Activated naive CD4-positive, alpha-beta T cell treated with anti-CD3 and anti-CD28 coated beads, Interleukin-2, amount 50 U/mL, for 24 hours (primary cell): ENCODE measurements at regions not wholly inside any gene's neighbourhood (a gene's known extent, or its start where the extent isn't known, plus 50 kb on each side); places are given as distances from the start of the nearest gene placed in this dataset.

ENCODE experiments used
- H3K27ac Mint-ChIP-seq: one replicate; pipeline ENCODE4 v1.8.0; 2021; ENCODE audit warnings: mild to moderate bottlenecking, mixed read lengths
- H3K27me3 Mint-ChIP-seq: one replicate; pipeline ENCODE4 v1.8.0; 2021; ENCODE audit warnings: mixed read lengths
- H3K36me3 Mint-ChIP-seq: one replicate; pipeline ENCODE4 v1.8.0; 2021; ENCODE audit warnings: mixed read lengths
- H3K4me1 Mint-ChIP-seq: one replicate; pipeline ENCODE4 v1.8.0; 2021; ENCODE audit warnings: mixed read lengths
- H3K4me3 Mint-ChIP-seq: one replicate; pipeline ENCODE4 v1.8.0; 2021; ENCODE audit warnings: mild to moderate bottlenecking, mixed read lengths
- H3K9me3 Mint-ChIP-seq: one replicate; pipeline ENCODE4 v1.8.0; 2021; ENCODE audit warnings: mixed read lengths

- H3K27ac Mint-ChIP-seq = no peak overlapping the region
- no peaks in the 10 kb centered on the region for H3K36me3 Mint-ChIP-seq
- H3K27me3 Mint-ChIP-seq = no peaks in the 10 kb centered on the region
- H3K4me1 Mint-ChIP-seq = no peaks in the 10 kb centered on the region
- peaks cover 16% of the 10 kb centered on the region for H3K9me3 Mint-ChIP-seq
- H3K4me3 Mint-ChIP-seq = no peak overlapping the region
These were observed 773.4 kb upstream of the SLITRK1 start for GRCh38 chr13:84655677-84656076.

- peaks cover 16% of the 10 kb centered on the region for H3K9me3 Mint-ChIP-seq
- no peak overlapping the region for H3K4me3 Mint-ChIP-seq
- H3K27me3 Mint-ChIP-seq = no peaks in the 10 kb centered on the region
- no peaks in the 10 kb centered on the region for H3K36me3 Mint-ChIP-seq
- H3K4me1 Mint-ChIP-seq = no peaks in the 10 kb centered on the region
- H3K27ac Mint-ChIP-seq = no peak overlapping the region
These were observed 772.5 kb upstream of the SLITRK1 start for GRCh38 chr13:84654654-84655275.

DNA sequence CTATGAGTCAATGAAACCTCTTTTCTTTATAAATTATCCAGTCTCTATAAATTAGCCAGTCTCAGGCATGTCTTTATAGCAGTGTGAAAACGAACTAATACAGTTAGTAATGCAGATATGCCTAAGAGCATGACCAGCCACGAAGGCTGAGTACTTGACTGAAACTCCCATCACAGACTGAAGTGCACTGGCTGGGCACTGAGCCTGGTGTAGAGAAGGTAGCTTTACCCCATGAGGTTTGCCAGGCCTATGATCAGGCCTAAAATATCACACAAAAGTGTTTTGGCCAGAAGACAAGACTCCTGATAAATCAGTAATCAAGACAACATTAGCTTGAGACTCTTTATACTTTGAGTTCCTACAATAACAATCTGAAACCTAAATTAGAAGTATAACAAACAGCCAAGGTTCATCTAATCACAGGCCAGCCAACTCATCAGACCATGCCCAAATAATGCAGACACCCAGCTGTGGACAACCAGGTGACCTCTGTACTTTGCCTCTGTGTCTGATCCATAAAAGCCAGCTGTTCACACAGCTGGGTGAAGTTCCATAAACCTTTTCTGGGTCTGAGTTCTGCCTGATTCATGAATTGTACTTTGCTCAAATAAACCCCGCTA is 771.8 kb upstream of the SLITRK1 start:
- Mint-ChIP-seq H3K4me3 (no peak overlapping the region), H3K27me3 (no peaks in the 10 kb centered on the region), H3K4me1 (no peaks in the 10 kb centered on the region), H3K36me3 (no peaks in the 10 kb centered on the region), H3K27ac (no peak overlapping the region), H3K9me3 (peaks cover 16% of the 10 kb centered on the region)

DNA sequence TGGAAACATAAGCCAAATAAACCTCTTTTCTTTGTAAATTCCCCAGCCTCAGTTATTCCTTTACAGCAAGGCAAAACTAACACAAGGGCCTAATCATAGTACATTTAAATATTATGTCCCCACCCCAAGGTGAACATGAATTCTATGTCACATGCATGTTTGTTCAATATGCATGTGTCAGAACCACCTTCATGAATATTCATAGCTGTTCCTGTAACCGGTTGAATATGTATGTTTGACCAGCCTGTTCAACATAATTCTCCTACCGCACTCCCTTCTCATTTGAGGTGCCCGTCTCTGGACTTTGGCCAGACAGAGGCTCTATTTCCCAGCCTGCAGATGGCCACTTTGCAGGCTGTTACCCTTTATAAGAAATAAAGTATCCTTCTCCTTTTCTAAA is 769.4 kb upstream of the SLITRK1 start:
- Mint-ChIP-seq H3K36me3 (no peaks in the 10 kb centered on the region), H3K9me3 (peaks cover 16% of the 10 kb centered on the region), H3K27me3 (no peaks in the 10 kb centered on the region), H3K4me3 (no peak overlapping the region), H3K4me1 (no peaks in the 10 kb centered on the region), H3K27ac (no peak overlapping the region)

DNA sequence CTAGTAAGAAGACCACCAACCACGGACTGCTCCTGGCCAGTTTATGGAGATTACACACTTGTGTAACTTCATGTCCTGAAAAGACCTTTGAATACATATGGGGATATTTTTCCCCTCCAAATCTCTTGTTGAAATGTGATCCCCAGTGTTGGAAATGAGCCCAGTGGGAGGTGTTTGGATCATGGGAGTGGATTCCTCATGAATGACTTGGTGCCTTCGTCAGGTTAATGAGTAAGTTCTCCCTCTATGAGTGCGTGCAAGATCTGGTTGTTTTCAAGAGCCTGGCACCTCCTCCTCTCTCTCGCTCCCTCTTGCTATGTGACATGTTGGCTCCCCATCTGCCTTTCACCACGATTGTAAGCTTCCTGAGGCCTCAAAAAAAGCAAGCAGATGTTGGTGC is 769.0 kb upstream of the SLITRK1 start:
- Mint-ChIP-seq H3K27me3 (no peaks in the 10 kb centered on the region), H3K4me1 (no peaks in the 10 kb centered on the region), H3K36me3 (no peaks in the 10 kb centered on the region), H3K9me3 (peaks cover 14% of the 10 kb centered on the region), H3K27ac (no peak overlapping the region), H3K4me3 (no peak overlapping the region)

DNA sequence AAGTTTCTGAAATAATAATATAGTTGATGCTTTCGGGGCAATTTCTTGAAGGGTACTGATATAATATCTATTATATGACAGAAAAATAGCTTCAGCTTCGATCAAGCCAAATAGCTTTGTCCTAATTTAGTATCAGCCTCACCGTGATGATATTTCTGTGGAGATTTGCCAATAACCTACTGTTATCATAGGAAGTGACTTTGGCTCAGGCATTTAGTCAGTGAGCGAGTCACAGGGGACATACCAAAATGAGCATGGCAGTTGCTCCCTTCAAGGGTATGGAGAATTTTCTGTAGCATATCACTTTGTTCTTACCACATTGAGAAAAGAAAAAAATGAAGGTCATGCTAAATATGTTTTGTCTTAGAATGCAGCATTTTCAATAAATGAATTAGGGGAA is 767.6 kb upstream of the SLITRK1 start:
- Mint-ChIP-seq H3K27ac (no peak overlapping the region), H3K4me3 (no peak overlapping the region), H3K36me3 (no peaks in the 10 kb centered on the region), H3K27me3 (no peaks in the 10 kb centered on the region), H3K4me1 (no peaks in the 10 kb centered on the region), H3K9me3 (peaks cover 10% of the 10 kb centered on the region)

DNA sequence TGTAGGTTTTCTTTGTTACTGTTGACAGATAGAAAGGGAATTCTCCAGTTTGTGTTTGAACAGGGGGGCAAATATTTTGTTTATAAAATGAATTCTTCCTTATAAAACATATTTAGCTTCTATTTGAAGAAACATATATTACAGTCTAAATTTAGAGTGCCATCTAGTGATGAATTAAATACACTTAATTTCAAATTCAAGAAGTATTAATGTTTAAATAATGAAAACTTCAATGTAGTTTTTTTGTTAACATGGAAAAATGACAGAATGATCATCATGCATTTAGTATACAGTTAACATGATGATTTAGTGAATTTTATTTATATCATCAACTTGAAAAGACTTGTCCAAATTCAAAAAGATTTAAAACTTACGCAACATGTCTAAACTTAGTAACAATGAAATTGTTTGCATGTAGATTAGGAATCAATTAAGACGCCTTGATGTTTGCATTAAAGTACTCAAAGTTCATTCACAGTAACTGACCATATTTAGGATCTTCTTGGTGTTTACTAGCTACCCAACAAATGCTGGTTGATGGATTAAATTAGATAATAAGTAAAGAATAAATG is 765.9 kb upstream of the SLITRK1 start:
- H3K27ac Mint-ChIP-seq = no peak overlapping the region
- no peak overlapping the region for H3K4me3 Mint-ChIP-seq
- peaks cover 10% of the 10 kb centered on the region for H3K9me3 Mint-ChIP-seq
- H3K4me1 Mint-ChIP-seq = no peaks in the 10 kb centered on the region
- H3K36me3 Mint-ChIP-seq = no peaks in the 10 kb centered on the region
- no peaks in the 10 kb centered on the region for H3K27me3 Mint-ChIP-seq

- no peaks in the 10 kb centered on the region for H3K27me3 Mint-ChIP-seq
- H3K27ac Mint-ChIP-seq = no peak overlapping the region
- H3K4me3 Mint-ChIP-seq = no peak overlapping the region
- H3K9me3 Mint-ChIP-seq = peaks cover 5% of the 10 kb centered on the region
- H3K4me1 Mint-ChIP-seq = no peaks in the 10 kb centered on the region
- H3K36me3 Mint-ChIP-seq = no peaks in the 10 kb centered on the region
These were observed 764.7 kb upstream of the SLITRK1 start for GRCh38 chr13:84646957-84647356.

DNA sequence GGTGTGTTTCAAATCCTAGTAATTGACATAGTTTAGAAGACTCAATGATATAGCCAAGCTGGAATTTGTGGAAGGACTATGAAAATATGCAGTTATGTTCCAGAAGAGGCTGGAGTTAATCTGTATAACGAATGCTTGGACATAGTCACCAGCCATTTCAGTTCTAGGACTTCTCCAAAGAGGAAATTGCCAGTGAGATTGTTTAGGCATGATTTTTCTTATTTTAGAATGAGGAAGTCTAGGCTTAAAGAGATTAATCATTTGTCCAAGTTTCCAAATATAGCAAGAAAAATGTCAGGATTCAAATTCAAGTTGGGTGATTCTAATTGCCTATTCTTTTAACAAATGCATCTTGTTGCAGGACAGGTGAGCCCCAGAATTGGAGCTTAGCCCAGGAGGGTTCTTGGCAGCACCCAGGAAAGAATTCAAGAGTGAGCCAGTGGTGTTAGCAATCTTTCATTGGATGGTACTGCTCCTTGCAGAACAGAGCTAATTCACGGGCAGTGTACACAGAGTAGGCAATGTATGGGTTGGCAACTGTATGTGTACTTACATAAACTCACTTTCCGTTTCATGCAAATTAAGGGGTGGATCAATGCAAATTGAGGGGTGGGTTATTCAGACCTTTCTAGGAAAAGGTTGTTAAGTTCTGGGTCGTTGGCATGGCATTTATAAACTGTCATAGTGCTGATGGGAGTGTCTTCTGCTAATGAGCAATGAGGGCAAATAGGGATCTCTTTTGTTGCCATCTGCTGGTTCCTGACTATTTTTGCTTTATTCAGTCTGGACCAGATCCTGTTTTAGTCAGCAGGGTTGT is 763.1 kb upstream of the SLITRK1 start:
- Mint-ChIP-seq H3K9me3 (no peaks in the 10 kb centered on the region), H3K27ac (no peak overlapping the region), H3K27me3 (no peaks in the 10 kb centered on the region), H3K4me3 (no peak overlapping the region), H3K4me1 (no peaks in the 10 kb centered on the region), H3K36me3 (no peaks in the 10 kb centered on the region)

- no peak overlapping the region for H3K27ac Mint-ChIP-seq
- no peak overlapping the region for H3K4me3 Mint-ChIP-seq
- H3K9me3 Mint-ChIP-seq = peaks cover 11% of the 10 kb centered on the region
- no peaks in the 10 kb centered on the region for H3K27me3 Mint-ChIP-seq
- H3K4me1 Mint-ChIP-seq = no peaks in the 10 kb centered on the region
- no peaks in the 10 kb centered on the region for H3K36me3 Mint-ChIP-seq
These were observed 759.2 kb upstream of the SLITRK1 start for GRCh38 chr13:84641491-84641890.

GRCh38 chr13:84640691-84641090 is 758.4 kb upstream of the SLITRK1 start:
- H3K4me3 Mint-ChIP-seq = no peak overlapping the region
- H3K9me3 Mint-ChIP-seq = peaks cover 11% of the 10 kb centered on the region
- H3K4me1 Mint-ChIP-seq = no peaks in the 10 kb centered on the region
- no peak overlapping the region for H3K27ac Mint-ChIP-seq
- no peaks in the 10 kb centered on the region for H3K36me3 Mint-ChIP-seq
- H3K27me3 Mint-ChIP-seq = no peaks in the 10 kb centered on the region

GRCh38 chr13:84630476-84630875 is 748.2 kb upstream of the SLITRK1 start:
- no peaks in the 10 kb centered on the region for H3K4me1 Mint-ChIP-seq
- no peaks in the 10 kb centered on the region for H3K27me3 Mint-ChIP-seq

GRCh38 chr13:84616864-84617263 is 734.6 kb upstream of the SLITRK1 start:
- Mint-ChIP-seq H3K9me3 (peaks cover 9% of the 10 kb centered on the region), H3K27me3 (no peaks in the 10 kb centered on the region), H3K36me3 (no peaks in the 10 kb centered on the region), H3K27ac (no peak overlapping the region), H3K4me1 (no peaks in the 10 kb centered on the region), H3K4me3 (no peak overlapping the region)

More at GRCh38 chr13:84630476-84630875, 748.2 kb upstream of the SLITRK1 start:
- no peaks in the 10 kb centered on the region for H3K9me3 Mint-ChIP-seq
- H3K27ac Mint-ChIP-seq = no peak overlapping the region
- no peak overlapping the region for H3K4me3 Mint-ChIP-seq
- no peaks in the 10 kb centered on the region for H3K36me3 Mint-ChIP-seq

GRCh38 chr13:84609716-84610115 is 727.4 kb upstream of the SLITRK1 start:
- Mint-ChIP-seq H3K36me3 (no peaks in the 10 kb centered on the region), H3K4me3 (no peak overlapping the region), H3K27ac (no peak overlapping the region), H3K4me1 (no peaks in the 10 kb centered on the region), H3K27me3 (no peaks in the 10 kb centered on the region), H3K9me3 (peaks cover 9% of the 10 kb centered on the region)

DNA sequence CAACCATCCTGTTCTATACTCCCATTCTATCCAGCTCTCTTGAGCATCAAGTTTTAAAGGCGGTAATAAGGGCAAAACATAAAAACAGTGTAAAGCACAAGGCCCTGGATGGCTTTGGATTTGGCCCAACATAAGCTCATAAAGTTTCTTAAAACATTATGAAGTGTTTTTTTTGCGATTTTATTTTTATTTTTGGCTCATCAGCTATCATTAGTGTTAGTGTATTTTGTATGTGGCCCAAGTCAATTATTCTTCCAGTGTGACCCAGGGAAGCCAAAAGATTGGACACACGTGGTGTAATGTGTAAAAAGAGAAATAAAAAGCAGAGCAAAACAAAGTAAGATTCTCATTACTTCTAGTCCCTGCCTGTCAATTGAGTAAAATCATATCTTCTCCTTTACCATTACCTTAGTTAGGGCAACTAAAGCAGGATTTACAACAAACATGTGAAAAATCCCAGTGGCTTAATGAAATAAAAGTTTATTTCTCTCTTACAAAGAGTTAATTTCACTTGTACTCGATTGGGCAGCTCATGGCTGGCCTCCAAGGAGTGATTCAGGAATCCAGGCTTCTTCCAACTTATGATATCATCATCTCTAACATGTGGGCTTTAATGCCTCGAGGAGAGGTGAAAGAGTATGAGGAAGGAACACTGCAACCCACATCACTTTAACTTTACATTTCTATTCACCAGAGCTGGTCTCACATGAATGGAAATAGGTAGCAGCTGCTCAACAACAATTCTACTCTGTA is 725.2 kb upstream of the SLITRK1 start:
- Mint-ChIP-seq H3K36me3 (no peaks in the 10 kb centered on the region), H3K4me3 (no peak overlapping the region), H3K27ac (no peak overlapping the region), H3K4me1 (no peaks in the 10 kb centered on the region), H3K9me3 (peaks cover 14% of the 10 kb centered on the region), H3K27me3 (no peaks in the 10 kb centered on the region)
